Stimulated activated CD4-positive, alpha-beta T cell treated with anti-CD3 and anti-CD28 coated beads, TNF-alpha, amount 100 ng/mL, for 1 hour (primary cell): ENCODE measurements at regions not wholly inside any gene's neighbourhood (a gene's known extent, or its start where the extent isn't known, plus 50 kb on each side); places are given as distances from the start of the nearest gene placed in this dataset.
"Not testable (repeated sequence)": the region's sequence is repeated elsewhere in the genome, so short reads cannot be mapped to it uniquely, and the experiment has no call there.

Experiments
- DNase-seq, 3 donors: peaks; one replicate each; pipeline ENCODE4 v3.0.0-alpha.2; 2020; ENCODE audit warnings: low read depth in 3 of 3, low spot score in 1 of 3

- DNase-seq = no peak
Measured at GRCh38 chr6:18586133-18586532, 199.0 kb downstream of the RNF144B start.

GRCh38 chr6:18595774-18596530 is 208.8 kb downstream of the RNF144B start:
- peak in 1 of 3 donors; percentile 1 for DNase-seq

- DNase-seq = no peak
Measured at GRCh38 chr6:18596531-18596835, 209.3 kb downstream of the RNF144B start.

DNA sequence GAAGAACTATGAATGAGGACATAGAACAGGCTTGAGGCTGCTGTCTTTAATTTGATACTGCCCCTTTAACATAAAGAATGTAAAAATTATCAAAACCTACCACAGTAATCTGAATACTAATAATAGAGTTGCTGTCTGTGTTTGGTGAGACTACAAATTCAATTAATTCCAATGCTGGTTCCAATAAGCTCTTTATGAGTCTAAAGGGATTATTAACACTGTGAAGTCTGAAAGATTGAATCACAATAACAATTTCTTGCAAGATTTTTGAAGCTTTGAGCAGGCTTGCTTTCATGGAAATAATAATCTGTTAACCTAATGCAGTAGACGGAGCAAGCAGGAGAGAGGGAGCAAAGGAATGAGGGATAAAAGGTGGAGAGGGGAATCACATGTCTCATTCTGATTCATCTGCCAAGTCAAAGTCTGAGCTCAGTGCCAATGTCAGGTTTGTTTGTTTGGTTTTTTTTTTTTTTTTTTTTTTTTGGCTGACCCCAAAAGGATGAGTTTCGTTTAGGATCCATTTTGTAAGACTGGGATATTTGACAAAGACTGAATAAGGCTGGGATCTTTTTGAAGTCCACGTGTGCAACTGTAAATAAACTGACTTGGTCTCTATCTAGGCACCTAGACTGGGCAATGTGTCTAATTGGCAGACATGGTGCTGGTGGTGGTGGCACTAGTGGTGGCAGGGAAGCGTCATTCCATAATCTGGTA is 211.6 kb downstream of the RNF144B start:
- no peak for DNase-seq

DNA sequence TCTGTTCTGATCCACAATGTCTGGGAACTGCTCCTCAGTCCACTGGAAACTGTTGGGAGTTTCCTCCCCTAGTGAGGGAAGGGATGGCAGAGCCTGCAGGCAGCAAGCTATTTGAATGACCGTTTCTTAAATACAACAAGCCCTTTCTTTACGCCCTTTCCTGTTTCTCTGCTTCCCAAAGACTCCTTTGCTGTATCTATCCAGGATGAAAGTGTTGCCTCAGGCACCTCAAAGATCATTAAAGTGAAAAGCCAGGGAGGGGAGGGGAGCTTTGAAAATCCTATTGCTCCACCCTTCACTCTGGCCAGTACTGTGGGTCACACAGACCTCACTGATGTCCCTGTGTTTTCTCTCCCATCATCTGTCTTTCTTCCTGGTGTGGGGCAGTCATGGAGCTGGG is 213.1 kb downstream of the RNF144B start:
- DNase-seq = no peak

- no peak for DNase-seq
Measured at GRCh38 chr6:18601516-18602020, 214.4 kb downstream of the RNF144B start.

DNA sequence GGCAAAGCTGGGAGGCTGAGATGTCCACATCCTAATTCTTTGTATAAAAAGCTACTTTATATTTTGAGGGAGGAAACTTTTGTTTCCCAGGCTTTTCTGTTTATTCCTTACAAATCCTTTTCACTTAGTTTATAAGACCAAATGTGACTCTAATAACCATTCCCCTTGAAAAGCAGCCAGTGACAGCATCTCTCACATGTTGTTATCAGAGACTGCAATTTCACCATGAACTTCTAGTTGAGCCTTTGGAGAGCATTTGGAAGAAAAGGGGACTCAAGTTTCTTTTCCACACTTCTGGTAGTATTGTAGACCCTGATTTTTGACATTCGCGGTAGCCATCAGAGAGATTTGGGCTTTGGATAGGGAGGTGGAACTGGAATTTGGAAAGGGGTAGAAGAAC is 215.8 kb downstream of the RNF144B start:
- no peak for DNase-seq

DNA sequence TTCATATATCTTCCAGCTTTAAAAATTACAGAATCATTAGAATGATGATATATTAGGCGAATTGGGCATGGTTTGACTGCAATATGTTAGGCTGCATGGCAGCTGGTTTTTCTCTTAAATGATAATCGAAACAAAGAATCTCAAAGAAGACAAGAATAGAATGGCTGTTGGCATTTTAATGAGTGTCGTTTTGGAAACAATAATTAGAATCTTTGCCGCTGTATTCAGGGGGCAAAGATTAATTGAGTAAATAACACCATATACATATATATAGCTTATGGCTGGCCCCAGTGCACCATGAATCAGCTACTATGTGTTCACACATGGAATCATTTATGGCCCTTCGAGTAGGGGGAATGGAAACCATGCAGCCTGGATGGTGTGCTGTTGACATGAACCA is 216.2 kb downstream of the RNF144B start:
- no peak for DNase-seq

- DNase-seq = no peak
Measured at GRCh38 chr6:18605841-18606240, 218.7 kb downstream of the RNF144B start.

DNA sequence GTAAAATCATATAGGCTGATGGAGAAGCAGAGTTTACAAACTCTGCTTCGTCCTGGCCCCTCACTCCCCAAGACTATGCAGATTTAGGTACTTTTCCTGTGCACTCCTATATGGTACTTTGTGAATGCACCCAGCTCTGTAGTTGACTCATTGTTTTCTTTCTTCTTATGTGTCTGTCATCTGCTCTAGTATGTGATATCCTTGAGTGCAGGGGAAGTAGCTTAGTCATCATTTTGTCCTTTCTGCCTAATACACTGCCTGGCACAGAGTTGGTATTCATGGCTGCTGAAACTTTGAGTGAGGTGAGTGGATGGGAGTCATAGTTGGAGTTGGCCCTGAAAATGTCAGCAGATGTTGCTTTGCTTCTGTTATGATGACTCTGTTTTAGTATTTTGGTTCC is 222.6 kb downstream of the RNF144B start:
- DNase-seq = no peak

DNA sequence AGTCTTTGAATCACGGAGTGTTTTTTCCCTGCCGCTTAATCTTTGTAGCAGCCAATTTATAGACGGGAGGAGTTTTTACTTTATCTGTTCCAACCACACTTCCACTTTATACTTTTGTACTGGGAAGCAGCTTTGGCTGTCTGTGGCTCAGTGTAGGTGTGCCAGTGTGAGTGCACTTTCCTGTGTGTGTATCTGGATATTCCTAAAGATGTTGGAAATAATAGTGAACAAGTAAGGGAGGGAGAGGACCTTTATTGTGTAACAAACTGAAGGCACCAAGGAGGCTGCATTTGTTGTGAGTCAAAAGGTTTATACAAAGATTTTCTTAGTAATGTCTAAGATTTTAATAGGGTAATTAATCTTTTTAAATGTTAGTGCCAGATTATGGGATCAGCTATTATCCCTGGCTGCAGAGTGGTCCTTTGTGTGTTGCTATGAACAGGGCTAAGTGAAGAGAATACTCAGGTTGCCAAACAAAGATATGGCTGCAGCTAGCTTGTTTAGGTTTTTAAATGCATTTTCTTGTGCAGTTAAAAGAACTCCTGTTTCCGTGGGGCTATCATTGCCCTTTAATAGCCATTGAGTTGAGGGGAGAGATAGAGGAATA is 226.3 kb downstream of the RNF144B start:
- DNase-seq = no peak

DNA sequence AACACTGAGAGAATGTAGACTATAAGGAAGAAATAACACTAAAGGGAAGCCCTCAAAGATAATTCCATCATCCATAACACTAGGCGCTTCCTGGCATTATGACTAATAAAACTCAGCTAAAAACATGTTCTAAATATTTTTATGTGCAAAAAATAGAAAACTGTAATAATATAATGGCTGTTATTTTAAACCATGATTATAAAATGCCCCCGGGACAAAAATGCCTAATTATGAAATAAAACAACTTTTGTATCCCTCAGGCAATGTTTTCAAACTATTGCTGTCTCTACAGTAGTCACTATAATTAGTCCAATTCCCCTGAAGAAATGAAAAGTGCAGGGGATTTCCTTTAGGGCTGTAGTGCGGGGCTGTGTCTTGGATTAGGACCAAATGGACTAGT is 242.4 kb downstream of the RNF144B start:
- no peak for DNase-seq

DNA sequence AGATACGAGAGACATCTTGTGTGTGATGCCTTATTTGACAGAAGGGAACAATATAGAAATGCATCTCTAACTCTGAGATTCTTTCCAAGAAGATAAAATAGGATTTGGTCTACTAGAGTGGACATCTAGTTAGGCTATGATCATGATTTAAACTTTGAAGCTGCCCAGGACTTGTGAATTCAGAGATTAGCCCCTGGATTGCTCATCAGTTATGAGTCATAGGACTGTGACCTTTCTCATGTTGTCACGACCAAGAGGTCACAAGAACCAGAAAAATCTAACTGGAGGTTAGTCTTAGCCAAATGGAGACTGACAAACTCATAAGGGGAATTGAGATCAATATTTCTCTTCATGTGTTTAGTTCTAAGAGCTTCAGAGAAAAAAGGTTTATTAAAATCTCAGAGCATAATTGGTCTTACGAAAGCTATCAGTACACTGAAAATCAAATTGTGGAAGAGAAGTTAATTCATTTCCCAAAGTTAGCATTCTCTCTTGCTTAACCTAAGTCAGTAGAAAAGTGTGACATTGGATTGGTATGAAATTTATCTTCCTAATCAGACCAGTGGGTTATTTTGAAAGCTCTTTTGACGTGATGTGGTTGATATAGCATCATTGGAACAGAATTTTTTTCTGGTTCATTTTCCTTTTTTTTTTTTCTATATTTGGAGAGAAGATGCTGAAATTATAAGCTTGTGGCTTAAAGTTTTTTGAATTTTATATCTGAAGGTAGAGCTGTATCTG is 245.7 kb downstream of the RNF144B start:
- no peak for DNase-seq

DNA sequence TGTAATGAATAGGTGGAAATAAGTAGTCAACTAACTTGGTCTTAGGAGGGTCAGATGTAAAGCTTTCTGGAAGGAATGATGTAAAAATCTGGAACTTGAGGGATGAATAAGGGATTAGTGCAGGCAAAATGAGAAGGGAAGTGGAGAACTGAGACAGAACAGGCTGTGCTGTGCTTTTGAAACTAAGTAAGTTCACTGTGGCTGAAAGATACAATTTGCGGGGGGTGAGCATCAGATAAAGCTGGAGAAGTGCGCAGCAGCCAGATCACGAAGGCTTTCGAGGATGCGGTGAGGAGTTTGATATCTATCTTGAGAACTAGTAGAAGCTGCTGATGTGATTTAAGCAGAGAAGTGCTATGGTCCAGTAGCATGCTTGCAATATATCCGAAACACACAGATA is 247.8 kb downstream of the RNF144B start:
- no peak for DNase-seq

- no peak for DNase-seq
Measured at GRCh38 chr6:18640134-18640533, 253.0 kb downstream of the RNF144B start.

DNA sequence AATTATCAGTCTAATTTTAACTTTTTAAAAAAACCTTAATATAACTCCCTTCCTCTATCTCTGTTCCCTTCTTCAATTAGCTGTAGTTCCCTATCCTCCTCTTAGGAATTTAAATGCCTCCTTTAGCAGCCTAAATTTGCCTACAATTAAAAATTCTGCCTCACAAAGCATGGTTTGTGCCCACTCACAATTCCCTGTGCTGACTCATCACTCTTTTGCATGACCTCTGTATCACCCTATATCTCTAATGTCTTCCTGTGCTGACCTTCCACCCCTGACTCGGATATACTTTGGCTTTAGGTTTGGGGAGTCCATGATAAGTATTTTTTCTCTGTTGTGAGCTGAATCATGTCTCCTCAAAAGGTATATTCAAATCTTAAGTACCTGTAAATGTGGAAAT is 253.6 kb downstream of the RNF144B start:
- no peak for DNase-seq

DNA sequence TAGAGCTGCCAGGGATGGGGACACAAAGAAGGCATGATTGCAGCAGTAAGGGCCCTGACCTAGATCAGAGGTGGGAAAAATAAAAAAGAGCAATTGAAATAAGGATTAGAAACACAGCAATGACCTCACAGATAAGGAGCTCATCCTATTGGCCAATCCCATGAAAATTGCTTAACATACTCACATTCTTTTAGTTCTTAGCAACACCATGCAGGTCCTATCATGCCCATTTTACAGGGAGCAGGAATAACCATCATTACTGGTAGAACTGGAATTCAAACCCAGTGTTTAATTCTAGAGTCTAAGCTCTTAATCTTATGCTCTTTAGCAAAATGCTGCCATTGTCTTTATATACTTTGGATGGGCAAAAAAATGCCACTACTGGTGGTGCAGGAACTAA is 267.7 kb downstream of the RNF144B start:
- DNase-seq = no peak

GRCh38 chr6:18656506-18656905 is 269.4 kb downstream of the RNF144B start:
- DNase-seq = no peak

DNA sequence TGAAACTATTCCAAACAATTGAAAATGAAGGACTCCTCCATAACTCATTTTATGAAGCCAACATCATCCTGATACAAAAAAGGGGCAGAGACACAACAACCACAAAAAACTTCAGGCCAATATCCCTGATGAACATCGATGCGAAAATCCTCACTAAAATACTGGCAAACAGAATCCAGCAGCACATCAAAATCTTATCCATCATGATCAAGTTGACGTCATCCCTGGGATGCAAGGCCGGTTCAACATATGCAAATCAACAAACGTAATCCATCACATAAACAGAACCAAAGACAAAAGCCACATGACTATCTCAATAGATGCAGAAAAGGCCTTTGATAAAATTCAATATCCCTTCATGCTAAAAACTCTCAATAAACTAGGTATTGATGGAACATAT is 272.8 kb downstream of the RNF144B start:
- DNase-seq = not testable (repeated sequence)

- no peak for DNase-seq
Measured at GRCh38 chr6:18663011-18663410, 275.9 kb downstream of the RNF144B start.

GRCh38 chr6:18664401-18664800 is 277.3 kb downstream of the RNF144B start:
- no peak for DNase-seq

GRCh38 chr6:18667612-18668011 is 280.5 kb downstream of the RNF144B start:
- DNase-seq = no peak
